ENCODE measurements at regions not wholly inside any gene's neighbourhood (a gene's known extent, or its start where the extent isn't known, plus 50 kb on each side); places are given as distances from the start of the nearest gene placed in this dataset.

- no peak for DNase-seq
Observed at GRCh38 chr1:239739375-239739774, 352.3 kb upstream of the FMN2 start.

DNA sequence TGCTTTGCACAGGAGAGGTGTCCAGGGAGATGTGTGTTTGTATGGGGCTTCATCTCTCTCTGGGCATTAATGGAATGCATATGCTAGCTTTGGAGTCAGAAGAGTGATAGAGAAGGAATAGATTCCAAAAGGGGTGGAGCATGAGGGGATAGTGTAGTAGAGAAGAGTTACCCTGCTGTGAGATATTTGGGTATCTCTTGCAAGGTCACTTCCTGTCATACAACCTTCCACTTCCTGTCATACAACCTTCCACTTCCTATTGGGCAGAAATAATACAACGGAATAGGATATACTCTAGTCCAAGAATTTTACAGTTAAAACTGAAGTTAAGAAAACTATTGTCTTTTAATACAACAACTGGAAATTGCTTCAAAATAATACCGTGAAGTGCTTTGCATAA lies 351.8 kb upstream of the FMN2 start:
- DNase-seq: no peak

DNA sequence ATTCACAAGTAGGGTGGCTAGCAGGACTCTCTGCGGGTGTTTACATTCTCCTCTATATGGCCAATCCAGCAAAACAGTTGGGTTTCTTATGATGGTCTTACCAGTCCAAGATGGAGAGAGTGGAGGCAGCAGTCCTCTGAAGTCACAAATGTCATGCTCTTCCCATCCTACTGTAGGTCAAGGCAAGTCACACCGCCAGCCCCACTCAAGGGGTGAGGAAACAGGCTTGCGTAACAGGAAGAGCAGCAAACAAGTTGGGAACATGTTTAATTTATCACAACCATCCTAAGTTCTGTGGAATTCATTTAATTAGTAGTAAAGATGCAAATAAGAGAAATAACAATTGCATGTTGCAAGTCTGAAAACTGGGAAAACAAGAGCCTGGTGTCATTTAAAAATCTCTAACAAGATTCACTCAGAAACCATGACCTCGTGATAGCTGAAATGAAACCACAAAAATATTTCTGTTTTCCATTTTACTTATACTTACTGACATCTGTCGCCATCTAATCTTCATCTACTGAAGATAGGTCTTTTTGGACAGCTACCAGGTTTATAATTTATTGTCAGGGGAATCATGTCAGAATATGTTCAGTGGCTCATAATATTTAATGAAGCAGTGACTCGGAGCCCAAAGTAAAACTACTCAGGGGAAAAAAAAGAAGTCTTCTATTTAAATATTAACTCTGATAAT lies 349.1 kb upstream of the FMN2 start:
- DNase-seq: no peak

GRCh38 chr1:239744851-239745250 lies 346.8 kb upstream of the FMN2 start:
- DNase-seq: no peak

DNA sequence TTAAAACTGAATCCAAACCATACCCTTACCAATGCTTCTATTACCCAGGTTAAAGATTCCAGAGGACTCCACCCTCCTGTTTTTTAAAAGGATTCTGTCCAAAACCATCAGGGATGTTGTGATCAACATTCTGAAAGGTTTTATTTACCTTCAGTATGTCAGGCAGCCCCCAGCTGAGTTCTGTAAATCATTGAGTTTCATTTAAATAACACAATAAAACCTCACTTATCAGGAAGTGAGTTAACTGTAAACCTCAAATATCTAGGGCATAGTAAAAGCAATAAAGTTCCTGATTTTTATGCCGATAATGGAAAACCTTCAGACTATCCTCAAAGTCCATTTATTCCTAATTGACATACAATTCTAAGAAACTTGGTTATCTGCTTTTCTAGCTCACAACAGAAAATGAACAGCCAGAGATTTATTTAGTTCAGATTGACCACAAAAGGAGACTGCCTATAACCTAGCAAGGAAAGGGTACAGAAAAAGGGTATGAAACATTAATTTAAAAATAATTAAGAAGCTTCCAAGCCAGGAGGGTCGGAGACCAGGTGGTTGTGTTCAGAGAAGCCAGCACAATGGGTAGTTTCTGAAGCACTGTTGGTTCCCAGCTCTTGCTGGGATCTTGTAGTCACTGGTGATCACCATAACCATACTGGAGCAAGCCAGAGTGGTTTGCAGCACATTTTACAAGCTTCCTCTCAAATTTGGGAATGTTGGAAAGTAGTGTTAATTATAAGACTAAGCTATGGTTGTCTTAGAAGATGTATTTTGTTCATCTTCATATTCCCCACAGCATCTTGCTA lies 336.4 kb upstream of the FMN2 start:
- no peak for DNase-seq

DNA sequence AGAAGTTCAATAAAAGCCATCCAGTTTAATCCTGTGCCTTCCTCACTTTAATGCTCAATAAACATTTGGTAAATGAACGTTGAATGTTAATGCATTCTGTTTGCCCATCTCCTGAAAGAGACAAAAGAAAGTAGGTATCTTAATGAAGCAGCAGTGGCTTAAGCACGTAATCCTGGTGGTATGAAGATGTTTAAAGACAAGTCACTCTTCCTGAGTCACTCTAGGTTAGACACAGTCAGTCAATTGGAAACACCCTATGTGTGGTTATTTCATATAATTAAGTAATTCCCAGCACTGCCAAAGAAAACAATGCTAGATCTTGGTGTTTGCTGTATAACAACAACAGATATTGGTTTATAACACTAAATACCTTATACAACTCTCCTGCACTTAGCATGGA lies 334.0 kb upstream of the FMN2 start:
- peak; percentile 27 for DNase-seq

DNA sequence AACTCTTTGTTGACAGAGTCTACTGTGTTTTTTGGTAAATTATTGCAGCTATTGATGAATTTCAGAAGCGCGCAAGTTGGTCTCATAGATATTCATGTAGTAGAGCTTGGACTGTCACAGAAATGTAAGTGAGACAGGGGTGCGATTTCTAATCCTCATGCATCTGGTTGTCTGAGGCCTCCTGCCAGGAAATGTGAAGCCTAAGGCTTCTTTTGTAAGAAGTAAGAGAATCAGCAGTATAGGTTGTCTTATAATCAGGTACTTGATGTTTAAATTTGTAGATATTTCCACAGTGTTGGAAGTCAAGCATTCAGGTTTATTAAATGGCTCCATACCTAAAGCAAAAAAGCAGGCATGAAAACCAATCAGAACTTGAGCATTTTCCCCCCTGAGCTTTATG lies 332.9 kb upstream of the FMN2 start:
- no peak for DNase-seq

DNA sequence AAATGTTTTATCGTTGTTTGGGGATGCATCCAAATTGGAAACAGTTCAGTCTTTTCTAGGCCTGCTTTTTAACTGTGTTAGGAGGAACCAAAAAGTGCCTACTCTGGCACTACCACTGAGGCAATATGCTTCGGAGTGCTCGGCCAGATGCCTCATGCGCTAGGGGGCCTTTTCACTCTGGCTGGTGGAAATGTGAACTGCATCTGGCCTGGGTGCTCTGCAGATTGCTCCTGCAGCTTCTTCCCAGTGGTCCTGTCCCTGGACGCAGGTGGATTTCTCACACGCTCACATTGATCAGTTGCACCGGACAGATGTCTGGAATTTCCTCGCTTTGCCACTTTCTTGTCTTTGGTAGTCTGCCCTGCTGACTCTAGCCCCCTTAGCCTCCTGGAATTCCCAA lies 330.2 kb upstream of the FMN2 start:
- no peak for DNase-seq

- DNase-seq: no peak
Observed at GRCh38 chr1:239763850-239764249, 327.8 kb upstream of the FMN2 start.

- no peak for DNase-seq
Observed at GRCh38 chr1:239764546-239764945, 327.1 kb upstream of the FMN2 start.

DNA sequence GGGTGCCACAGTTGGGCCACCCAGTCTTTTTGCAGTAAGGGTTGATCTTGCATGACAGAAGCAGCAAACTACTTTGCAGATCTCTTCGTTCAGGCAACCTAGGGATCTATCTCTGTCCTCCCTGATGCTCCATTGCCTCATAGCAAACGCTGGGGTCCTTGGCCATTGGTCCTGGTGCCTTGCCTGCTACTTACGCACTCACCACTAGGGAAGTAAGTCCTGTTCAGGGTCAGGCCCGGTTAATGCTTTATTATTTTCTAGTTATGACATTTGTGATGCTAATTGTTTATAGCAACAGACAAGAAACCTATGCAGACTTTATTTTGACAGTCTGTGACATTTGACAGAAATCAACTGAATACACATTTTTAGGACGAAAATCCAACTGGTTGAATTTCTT lies 326.5 kb upstream of the FMN2 start:
- no peak for DNase-seq

GRCh38 chr1:239771550-239771949 lies 320.1 kb upstream of the FMN2 start:
- DNase-seq: no peak

GRCh38 chr1:239772446-239772845 lies 319.2 kb upstream of the FMN2 start:
- DNase-seq: no peak

- no peak for DNase-seq
Observed at GRCh38 chr1:239775466-239775865, 316.2 kb upstream of the FMN2 start.

DNA sequence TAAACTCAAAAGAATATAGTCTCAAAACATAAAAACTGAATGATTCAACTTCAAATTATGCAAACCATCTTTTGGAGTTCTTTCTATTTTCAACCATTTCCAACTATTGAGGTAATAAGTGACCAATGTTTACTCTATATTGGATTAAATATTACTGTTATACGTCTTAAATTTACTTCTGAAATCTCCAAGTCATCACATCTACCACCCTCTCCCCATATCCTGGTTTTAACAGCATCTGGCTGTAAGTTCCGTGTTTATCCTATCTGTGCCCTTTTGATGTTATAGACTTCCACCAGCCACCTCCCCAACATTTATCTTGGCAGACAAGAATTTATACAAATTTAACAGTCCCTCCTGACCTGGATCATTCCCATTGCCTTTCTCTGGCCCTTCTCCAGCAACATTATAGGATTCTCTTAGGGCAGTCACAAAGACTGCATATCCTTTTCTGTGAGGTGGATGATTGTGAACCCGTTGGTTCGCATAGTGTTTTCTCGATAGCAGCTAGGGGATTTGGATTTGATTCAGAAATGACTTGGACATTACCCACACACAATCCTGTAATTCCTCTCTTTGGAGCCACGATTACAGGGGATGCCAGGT lies 313.4 kb upstream of the FMN2 start:
- no peak for DNase-seq

GRCh38 chr1:239779962-239780361 lies 311.7 kb upstream of the FMN2 start:
- DNase-seq: no peak

GRCh38 chr1:239784896-239785295 lies 306.8 kb upstream of the FMN2 start:
- no peak for DNase-seq

DNA sequence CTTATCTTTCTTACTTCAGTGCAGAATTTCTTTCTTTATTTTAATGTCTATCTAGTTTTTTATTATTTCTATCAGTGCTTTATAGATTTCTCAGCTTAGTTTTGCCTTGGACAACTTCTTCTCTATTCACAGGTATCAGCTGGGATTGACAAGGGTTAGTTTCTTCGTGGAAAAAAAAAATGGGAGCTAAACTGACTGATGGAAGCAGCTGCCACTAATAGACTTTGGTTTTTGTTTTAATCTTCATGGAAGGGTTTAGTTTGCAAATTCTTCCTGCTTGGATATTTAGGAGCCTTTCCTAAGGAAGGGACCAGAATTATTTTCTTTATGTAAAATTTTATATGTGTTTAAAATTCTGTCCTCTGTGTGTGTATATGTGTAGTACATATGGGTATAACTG lies 306.1 kb upstream of the FMN2 start:
- no peak for DNase-seq

DNA sequence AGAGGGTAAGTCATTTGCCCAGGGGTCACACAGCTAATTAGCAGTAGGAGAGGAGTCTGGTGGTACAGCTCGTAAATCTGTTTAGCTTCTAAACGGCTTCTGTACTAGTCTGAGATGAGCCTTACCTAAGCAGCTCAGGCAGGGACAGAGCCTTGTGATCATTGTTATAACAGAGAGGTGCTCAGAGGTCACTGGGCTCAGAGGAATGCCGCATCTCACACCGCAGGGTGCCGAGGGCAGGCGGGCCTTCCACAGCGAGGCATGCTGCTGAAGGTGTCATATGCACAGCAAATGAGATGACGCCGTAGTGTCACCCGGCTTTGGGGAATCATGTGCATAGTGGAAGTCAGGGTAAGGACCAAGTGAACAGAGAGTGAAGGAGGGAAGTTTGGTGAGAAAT lies 305.2 kb upstream of the FMN2 start:
- DNase-seq: no peak

GRCh38 chr1:239792157-239792556 lies 299.5 kb upstream of the FMN2 start:
- no peak for DNase-seq

DNA sequence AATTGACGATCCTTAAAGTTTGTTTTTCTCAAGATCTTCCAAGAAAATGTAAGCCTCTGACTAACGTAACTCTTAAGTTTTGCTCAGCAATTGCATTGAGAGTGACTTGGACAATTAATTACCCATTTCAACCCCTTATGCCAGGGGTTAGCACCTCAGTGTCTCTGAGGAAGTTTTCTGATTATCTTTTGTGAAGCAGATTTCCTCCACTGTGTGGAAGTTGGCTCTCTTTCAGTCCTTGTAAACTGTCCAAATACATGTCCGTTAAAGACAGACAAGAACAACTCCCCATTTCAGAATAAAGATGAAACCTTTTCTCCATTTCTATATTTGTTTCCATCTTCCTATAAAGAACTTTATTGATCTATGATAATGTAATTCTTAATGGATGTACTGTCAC lies 296.4 kb upstream of the FMN2 start:
- DNase-seq: no peak

GRCh38 chr1:239799617-239800016 lies 292.1 kb upstream of the FMN2 start:
- no peak for DNase-seq

GRCh38 chr1:239800861-239801260 lies 290.8 kb upstream of the FMN2 start:
- no peak for DNase-seq

GRCh38 chr1:239802275-239802674 lies 289.4 kb upstream of the FMN2 start:
- DNase-seq: no peak
